Loucy (cell line): ENCODE measurements at regions not wholly inside any gene's neighbourhood (a gene's known extent, or its start where the extent isn't known, plus 50 kb on each side); places are given as distances from the start of the nearest gene placed in this dataset.

Experiments
- EZH2phosphoT487 ChIP-seq: fragments of 200-600 bp; IDR thresholded peaks from 2 replicates; pipeline ENCODE4 v1.6.1; 2018; ENCODE audit warnings: antibody characterized with exemption, mild to moderate bottlenecking, moderate library complexity, borderline replicate concordance
- TF ChIP-seq, protein P1 (sequence below): fragments of 200-600 bp; sonication (generic); conservative IDR thresholded peaks from 2 replicates; pipeline ENCODE4 v1.5.1; 2014; ENCODE audit warnings: mild to moderate bottlenecking, antibody characterized with exemption, low read length

DNA sequence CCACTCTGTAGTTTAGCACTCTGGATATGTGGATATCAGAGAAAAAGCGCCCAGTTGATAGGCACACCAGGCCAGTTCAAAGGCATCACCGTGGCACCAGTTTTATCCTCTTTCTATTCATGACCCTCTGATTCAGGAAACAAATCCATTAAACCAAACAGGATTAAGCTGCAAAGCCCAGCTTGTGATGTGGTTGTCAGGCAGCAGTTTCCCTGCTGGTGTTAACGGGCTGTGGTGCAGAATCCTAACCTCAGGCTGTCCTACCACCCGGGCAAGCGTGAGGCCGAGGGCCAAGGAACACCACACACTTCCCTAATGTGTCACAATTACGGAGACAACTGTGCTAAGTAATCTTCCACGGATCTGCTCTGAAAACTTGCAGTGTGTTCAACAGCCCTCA lies 209.1 kb downstream of the OLFM4 start:
- TF ChIP-seq, protein P1, sequence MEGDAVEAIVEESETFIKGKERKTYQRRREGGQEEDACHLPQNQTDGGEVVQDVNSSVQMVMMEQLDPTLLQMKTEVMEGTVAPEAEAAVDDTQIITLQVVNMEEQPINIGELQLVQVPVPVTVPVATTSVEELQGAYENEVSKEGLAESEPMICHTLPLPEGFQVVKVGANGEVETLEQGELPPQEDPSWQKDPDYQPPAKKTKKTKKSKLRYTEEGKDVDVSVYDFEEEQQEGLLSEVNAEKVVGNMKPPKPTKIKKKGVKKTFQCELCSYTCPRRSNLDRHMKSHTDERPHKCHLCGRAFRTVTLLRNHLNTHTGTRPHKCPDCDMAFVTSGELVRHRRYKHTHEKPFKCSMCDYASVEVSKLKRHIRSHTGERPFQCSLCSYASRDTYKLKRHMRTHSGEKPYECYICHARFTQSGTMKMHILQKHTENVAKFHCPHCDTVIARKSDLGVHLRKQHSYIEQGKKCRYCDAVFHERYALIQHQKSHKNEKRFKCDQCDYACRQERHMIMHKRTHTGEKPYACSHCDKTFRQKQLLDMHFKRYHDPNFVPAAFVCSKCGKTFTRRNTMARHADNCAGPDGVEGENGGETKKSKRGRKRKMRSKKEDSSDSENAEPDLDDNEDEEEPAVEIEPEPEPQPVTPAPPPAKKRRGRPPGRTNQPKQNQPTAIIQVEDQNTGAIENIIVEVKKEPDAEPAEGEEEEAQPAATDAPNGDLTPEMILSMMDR = no peak
- no peak for TF ChIP-seq EZH2phosphoT487
